ENCODE measurements at regions not wholly inside any gene's neighbourhood (a gene's known extent, or its start where the extent isn't known, plus 50 kb on each side); places are given as distances from the start of the nearest gene placed in this dataset.

DNA sequence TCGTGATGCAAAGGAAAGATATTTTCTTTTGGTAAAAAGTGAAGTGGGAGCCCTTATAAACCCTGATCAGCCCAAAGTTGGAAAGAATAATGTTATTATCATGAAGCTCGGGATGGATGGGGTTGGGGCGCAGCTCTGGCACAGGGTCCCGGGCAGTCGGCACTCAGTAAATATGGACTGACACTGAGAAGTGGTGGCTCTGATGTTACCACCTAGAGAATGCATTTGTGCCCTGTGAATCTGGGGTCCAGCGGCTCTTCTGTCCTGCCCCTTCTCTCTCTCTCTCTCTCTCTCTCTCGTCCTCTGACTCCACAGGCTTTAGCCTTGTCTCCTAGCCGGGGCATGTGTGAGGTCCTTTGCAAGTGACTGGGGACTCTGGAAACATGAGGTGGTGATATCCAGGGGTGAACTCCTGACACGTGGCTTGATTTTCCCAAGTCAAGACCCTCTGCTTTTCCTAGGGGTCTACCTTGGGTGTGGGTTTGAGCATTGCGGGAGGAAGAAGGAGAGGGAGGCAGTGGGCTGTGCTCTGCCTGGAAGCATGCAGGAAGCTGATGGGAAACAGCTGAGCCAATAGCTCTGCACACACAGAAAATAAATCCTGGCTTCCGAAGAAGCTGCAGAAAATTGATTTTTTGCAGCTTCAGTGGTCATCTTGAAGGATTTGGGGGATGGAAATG, 162.7 kb downstream of the MACROH2A1 start:
- H3K27ac ChIP-seq (ENCODE audit: insufficient read depth, low read depth, low read length) = no peak overlapping the region
- POLR2A ChIA-PET = interaction anchor here (0.9 kb wide), 1 partner anchor 11 kb away, joined by 3 read pairs; no protein-coding TSS in a partner anchor
- H3K36me3 ChIP-seq (ENCODE audit: control insufficient read depth in 2 of 2, extremely low read depth in 1 of 2, insufficient read depth in 2 of 2, low read length in 2 of 2) = no peaks in the 10 kb centered on the region

More for the DNA sequence above, 162.7 kb downstream of the MACROH2A1 start:
- no peak for FAIRE-seq
- Histone ChIP-seq H4K20me1 (replicated peaks; ENCODE audit: control insufficient read depth, extremely low read depth, insufficient read depth, low read length) (no peaks in the 10 kb centered on the region), H3K4me2 (ENCODE audit: insufficient read depth, low read length) (no peak overlapping the region), H2AFZ (ENCODE audit: low read depth, low read length) (no peak overlapping the region), H3K79me2 (ENCODE audit: control insufficient read depth, insufficient read depth, low read length) (no peaks in the 10 kb centered on the region), H3K27me3 (ENCODE audit: control insufficient read depth in 2 of 2, insufficient read depth in 2 of 2, low read length in 2 of 2) (peaks cover 0 to 3% of the 10 kb centered on the region in 2 experiments), H3K4me1 (ENCODE audit: control insufficient read depth, extremely low read depth, insufficient read depth, low read length) (peaks cover under 1% of the 10 kb centered on the region), H3K9me1 (replicated peaks; ENCODE audit: control insufficient read depth, extremely low read depth, insufficient read depth, low read length) (no peaks in the 10 kb centered on the region), H3K9ac (replicated peaks; ENCODE audit: extremely low read depth, insufficient read depth, low read length) (no peak overlapping the region), H3K4me3 (replicated peaks in 1 of 3; ENCODE audit: insufficient read depth in 1 of 3, low read depth in 1 of 3, low read length in 3 of 3) (no peak overlapping the region), H3K9me3 (replicated peaks; ENCODE audit: control insufficient read depth, insufficient read depth, low read length) (no peaks in the 10 kb centered on the region)
- dilution Hi-C loops (cut with MboI; ENCODE audit: extremely low pct_ligation_motif_present, low sequenced_read_pairs) = no loop called here
- TF ChIP-seq GATA2 (IDR thresholded peaks at IDR 0.05; ENCODE audit: insufficient read depth, insufficient read length, low read depth, low read length) (no peak), POLR2A (IDR thresholded peaks at IDR 0.05; ENCODE audit: low read depth, low read length) (no peak), CTCF (IDR thresholded peaks at IDR 0.05; ENCODE audit: extremely low read depth in 1 of 2, insufficient read depth in 1 of 2, low read depth in 1 of 2, low read length in 2 of 2) (no peak), JUN (IDR thresholded peaks at IDR 0.05; ENCODE audit: borderline replicate concordance, insufficient read depth, insufficient read length, low read depth) (no peak), POLR2AphosphoS5 (IDR thresholded peaks at IDR 0.05; ENCODE audit: insufficient read depth, low read depth, low read length) (no peak)
- TF ChIP-seq, protein P1, sequence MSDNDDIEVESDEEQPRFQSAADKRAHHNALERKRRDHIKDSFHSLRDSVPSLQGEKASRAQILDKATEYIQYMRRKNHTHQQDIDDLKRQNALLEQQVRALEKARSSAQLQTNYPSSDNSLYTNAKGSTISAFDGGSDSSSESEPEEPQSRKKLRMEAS (IDR thresholded peaks at IDR 0.05; ENCODE audit: insufficient read depth, insufficient read length) = no peak
- intact Hi-C loops (cut with micrococcal nuclease) = no loop called here
- CTCF ChIA-PET = interaction anchor here (0.6 to 1.4 kb wide), 2 partner anchors 27 to 977 kb away, joined by 3 to 4 read pairs; no protein-coding TSS in a partner anchor
- no TSS peak for BruUV-seq (replicated peaks)
- DNase-seq (ENCODE audit: low read depth, low spot score) = no peak
